H1 (cell line): ENCODE measurements at regions not wholly inside any gene's neighbourhood (a gene's known extent, or its start where the extent isn't known, plus 50 kb on each side); places are given as distances from the start of the nearest gene placed in this dataset.

Source experiments
- CTCF ChIA-PET: fragments of 300-600 bp; sonication (Branson Sonifier 250); formaldehyde crosslinking; loops from one replicate; lab custom pipeline; 2021; ENCODE audit not compliant: partially characterized antibody; lab: Charles Lee
- POLR2A ChIA-PET: fragments of 300-600 bp; sonication (Branson Sonifier 250); formaldehyde crosslinking; loops from one replicate; lab custom pipeline; 2021; ENCODE audit warnings: inconsistent platforms; ENCODE audit not compliant: partially characterized antibody; lab: Charles Lee
- DNase-seq, 2 experiments: peaks; one replicate each; pipeline versions ENCODE4 v3.0.0 to v3.0.0-alpha.2; 2010 to 2022; ENCODE audit warnings: low spot score in 2 of 2, low read depth in 1 of 2, mixed read lengths in 1 of 2
- FAIRE-seq: peaks from 2 replicates; lab custom pipeline; 2011; peaks lifted over from hg19 to GRCh38; lab: Jason Lieb, UNC
- H2AFZ ChIP-seq: 2 replicates; pipeline ENCODE4 v1.8.1; 2012; ENCODE audit warnings: low read length, inconsistent platforms
- H2AK5ac ChIP-seq: 2 replicates; pipeline ENCODE4 v1.6.1; 2013; ENCODE audit warnings: low read depth, low read length
- H2BK120ac ChIP-seq: replicated peaks from 2 replicates; pipeline ENCODE3; 2013; ENCODE audit warnings: low read depth, low read length, inconsistent platforms
- H2BK12ac ChIP-seq: 2 replicates; pipeline ENCODE4 v1.6.1; 2013; ENCODE audit warnings: low read depth, low read length
- H2BK15ac ChIP-seq: 2 replicates; pipeline ENCODE4 v1.6.1; 2013; ENCODE audit warnings: low read length
- H2BK20ac ChIP-seq: 2 replicates; pipeline ENCODE4 v1.6.1; 2013; ENCODE audit warnings: low read length
- H2BK5ac ChIP-seq: 2 replicates; pipeline ENCODE4 v1.6.1; 2013; ENCODE audit warnings: low read depth, low read length
- H3K14ac ChIP-seq: 2 replicates; pipeline ENCODE4 v1.6.1; 2013; ENCODE audit warnings: inconsistent platforms; ENCODE audit not compliant: insufficient read length
- H3K18ac ChIP-seq: 2 replicates; pipeline ENCODE4 v1.6.1; 2013; ENCODE audit warnings: low read length; ENCODE audit errors: extremely low read depth
- H3K23ac ChIP-seq: 2 replicates; pipeline ENCODE4 v1.6.1; 2013; ENCODE audit warnings: inconsistent platforms; ENCODE audit not compliant: insufficient read length
- H3K23me2 ChIP-seq: 2 replicates; pipeline ENCODE4 v1.6.1; 2013; ENCODE audit warnings: low read depth, low read length
- H3K27ac ChIP-seq: 2 replicates; pipeline ENCODE4 v1.6.1; 2011; ENCODE audit warnings: low read depth, low read length, inconsistent platforms
- H3K27me3 ChIP-seq, 4 experiments: replicated peaks in 1 of 4; 1 replicate in 1 of 4; 2 replicates in 3 of 4; pipeline versions ENCODE4 v1.6.1 to v1.8.1; 2011 to 2013; ENCODE audit warnings: low read length in 3 of 4, mild to moderate bottlenecking in 3 of 4, inconsistent platforms in 2 of 4, mixed read lengths in 2 of 4, moderate library complexity in 1 of 4; ENCODE audit not compliant: control insufficient read depth in 3 of 4, insufficient read depth in 3 of 4; ENCODE audit errors: extremely low read depth in 1 of 4
- H3K36me3 ChIP-seq, 4 experiments: 2 replicates each; pipeline versions ENCODE4 v1.6.1 to v1.8.1; 2011 to 2013; ENCODE audit warnings: mild to moderate bottlenecking in 4 of 4, low read length in 3 of 4, moderate library complexity in 2 of 4, control low read depth in 1 of 4, inconsistent platforms in 1 of 4; ENCODE audit not compliant: insufficient read depth in 4 of 4, control insufficient read depth in 2 of 4
- H3K4ac ChIP-seq: replicated peaks from 2 replicates; pipeline ENCODE3; 2013; ENCODE audit warnings: low read length, low read depth, mixed read lengths, inconsistent platforms; ENCODE audit not compliant: insufficient read length
- H3K4me1 ChIP-seq, 4 experiments: replicated peaks in 1 of 4; 1 replicate in 1 of 4; 2 replicates in 3 of 4; pipeline versions ENCODE4 v1.6.1 to v1.8.1; 2011 to 2013; ENCODE audit warnings: low read length in 3 of 4, inconsistent platforms in 2 of 4, mixed read lengths in 1 of 4; ENCODE audit not compliant: insufficient read depth in 4 of 4, control insufficient read depth in 3 of 4
- H3K4me2 ChIP-seq, 2 experiments: 2 replicates each; pipeline versions ENCODE4 v1.6.1 to v1.8.1; 2011 to 2013; ENCODE audit warnings: low read depth in 2 of 2, low read length in 2 of 2, control low read depth in 1 of 2, inconsistent platforms in 1 of 2, mild to moderate bottlenecking in 1 of 2; ENCODE audit not compliant: insufficient read depth in 1 of 2
- H3K4me3 ChIP-seq, 4 experiments: fragments of 200-600, 300-600 bp in 1 of 4; sonication (generic), shearing (Covaris generic), sonication (Bioruptor Twin) in 1 of 4; 2 replicates each; pipeline versions ENCODE4 v1.5.1 to v1.8.1; 2011 to 2016; ENCODE audit warnings: low read length in 4 of 4, low read depth in 3 of 4, control low read depth in 2 of 4, inconsistent platforms in 2 of 4, mild to moderate bottlenecking in 2 of 4, mixed read lengths in 1 of 4, moderate library complexity in 1 of 4; ENCODE audit not compliant: insufficient read depth in 2 of 4; ENCODE audit errors: extremely low read depth in 1 of 4
- H3K56ac ChIP-seq: replicated peaks from 2 replicates; pipeline ENCODE3; 2013; ENCODE audit warnings: low read depth, mild to moderate bottlenecking, mixed read lengths, low read length, inconsistent platforms; ENCODE audit not compliant: insufficient read length
- H3K79me1 ChIP-seq: 2 replicates; pipeline ENCODE4 v1.6.1; 2013; ENCODE audit warnings: low read depth, low read length, control low read depth
- H3K79me2 ChIP-seq, 2 experiments: 2 replicates each; pipeline versions ENCODE4 v1.6.1 to v1.8.1; 2012 to 2013; ENCODE audit warnings: low read length in 2 of 2, mild to moderate bottlenecking in 2 of 2, inconsistent platforms in 1 of 2; ENCODE audit not compliant: insufficient read depth in 2 of 2, control insufficient read depth in 1 of 2
- H3K9ac ChIP-seq, 4 experiments: replicated peaks in 1 of 4; 1 replicate in 1 of 4; 2 replicates in 3 of 4; pipeline versions ENCODE4 v1.6.1 to v1.8.1; 2011 to 2013; ENCODE audit warnings: low read depth in 3 of 4, low read length in 3 of 4, control low read depth in 2 of 4, mild to moderate bottlenecking in 2 of 4, moderate library complexity in 2 of 4, inconsistent platforms in 1 of 4; ENCODE audit errors: extremely low read depth in 1 of 4
- H3K9me3 ChIP-seq, 2 experiments: 2 replicates each; pipeline versions ENCODE4 v1.6.1 to v1.8.1; 2012 to 2013; ENCODE audit warnings: mild to moderate bottlenecking in 2 of 2, moderate library complexity in 2 of 2, control low read depth in 1 of 2, inconsistent platforms in 1 of 2, low read depth in 1 of 2, low read length in 1 of 2, mixed read lengths in 1 of 2; ENCODE audit not compliant: insufficient read depth in 2 of 2
- H4K20me1 ChIP-seq, 2 experiments: replicated peaks in 1 of 2; 2 replicates each; pipeline versions ENCODE3 to v1.8.1; 2011 to 2013; ENCODE audit warnings: inconsistent platforms in 2 of 2, low read length in 2 of 2, mild to moderate bottlenecking in 1 of 2; ENCODE audit not compliant: insufficient read depth in 2 of 2, control insufficient read depth in 1 of 2
- H4K5ac ChIP-seq: 2 replicates; pipeline ENCODE4 v1.6.1; 2013; ENCODE audit warnings: low read length, low read depth, mixed read lengths, inconsistent platforms; ENCODE audit not compliant: insufficient read length
- H4K8ac ChIP-seq: 2 replicates; pipeline ENCODE4 v1.8.0; 2013; ENCODE audit warnings: mild to moderate bottlenecking, moderate library complexity, low read length, inconsistent platforms; ENCODE audit not compliant: insufficient read depth; ENCODE audit errors: extremely low read depth
- H4K91ac ChIP-seq: replicated peaks from 2 replicates; pipeline ENCODE3; 2013; ENCODE audit warnings: low read length, mixed read lengths, inconsistent platforms; ENCODE audit not compliant: insufficient read length
- ASH2L ChIP-seq: fragments of 200-600, 300-600 bp; sonication (generic); IDR thresholded peaks from one replicate; pipeline ENCODE4 v1.7.1; 2017; ENCODE audit warnings: low read length
- ATF3 ChIP-seq: IDR thresholded peaks from 2 replicates; pipeline ENCODE4 v1.6.1; 2011; ENCODE audit warnings: low read depth, mild to moderate bottlenecking, low read length; ENCODE audit not compliant: insufficient read depth
- BRCA1 ChIP-seq: IDR thresholded peaks from 2 replicates; pipeline ENCODE4 v1.6.1; 2012; ENCODE audit warnings: low read depth, low read length, improper control_type of control experiment
- CHD1 ChIP-seq: IDR thresholded peaks from 2 replicates; pipeline ENCODE4 v1.6.1; 2012; ENCODE audit warnings: low read depth, low read length, improper control_type of control experiment
- EGR1 ChIP-seq: IDR thresholded peaks from 2 replicates; pipeline ENCODE4 v1.6.1; 2011; ENCODE audit warnings: low read depth, low read length, borderline replicate concordance
- EP300 ChIP-seq, 2 experiments: IDR thresholded peaks; 1 replicate in 1 of 2; 2 replicates in 1 of 2; pipeline ENCODE4 v1.6.1; 2011 to 2012; ENCODE audit warnings: low read depth in 2 of 2, low read length in 2 of 2, mild to moderate bottlenecking in 2 of 2, borderline replicate concordance in 1 of 2, inconsistent platforms in 1 of 2, moderate library complexity in 1 of 2
- HDAC6 ChIP-seq: IDR thresholded peaks from one replicate; pipeline ENCODE4 v1.7.1; 2012; ENCODE audit warnings: low read depth, mild to moderate bottlenecking, inconsistent platforms, low read length, moderate library complexity
- MAX ChIP-seq: IDR thresholded peaks from 2 replicates; pipeline ENCODE4 v1.6.1; 2012; ENCODE audit warnings: inconsistent platforms
- POLR2A ChIP-seq, 2 experiments: IDR thresholded peaks; 1 replicate in 1 of 2; 2 replicates in 1 of 2; pipeline ENCODE4 v1.6.1; 2011; ENCODE audit warnings: low read depth in 2 of 2, low read length in 2 of 2, mild to moderate bottlenecking in 2 of 2; ENCODE audit errors: control extremely low read depth in 1 of 2
- RNF2 ChIP-seq: fragments of 200-900, 300-1000 bp; sonication (generic); IDR thresholded peaks from 2 replicates; pipeline ENCODE4 v1.7.1; 2016; ENCODE audit warnings: borderline replicate concordance, low read depth, mild to moderate bottlenecking, antibody characterized with exemption, low read length; ENCODE audit not compliant: poor library complexity, severe bottlenecking; ENCODE audit errors: missing control alignments
- YY1 ChIP-seq: IDR thresholded peaks from 2 replicates; pipeline ENCODE4 v1.6.1; 2011; ENCODE audit warnings: low read depth, mild to moderate bottlenecking, low read length
- WGBS, 2 experiments: shearing (Covaris generic) in 1 of 2; methylation state at CpG; one replicate each; pipeline versions ENCODE4 v1.1.6 to v1.1.7; 2013 to 2015; ENCODE audit warnings: low lambda C conversion rate in 2 of 2, mixed read lengths in 2 of 2, inconsistent platforms in 1 of 2, low coverage in 1 of 2, missing lambda C conversion rate in 1 of 2; ENCODE audit not compliant: insufficient replicate concordance in 2 of 2, insufficient coverage in 1 of 2, insufficient read length in 1 of 2; ENCODE audit errors: extremely low coverage in 1 of 2, missing lambda C conversion rate in 1 of 2; 5-methylcytosine and 5-hydroxymethylcytosine counted together

- Histone ChIP-seq H3K4me3 (no peak overlapping the region), H3K27me3 (no peaks in the 10 kb centered on the region), H2BK5ac (no peak overlapping the region), H2AK5ac (no peak overlapping the region), H3K4me1 (no peaks in the 10 kb centered on the region), H3K9ac (no peak overlapping the region), H4K8ac (no peak overlapping the region), H3K9me3 (no peaks in the 10 kb centered on the region), H4K5ac (no peak overlapping the region), H3K14ac (no peak overlapping the region), H2BK120ac (no peak overlapping the region), H4K91ac (no peak overlapping the region), H3K23me2 (no peaks in the 10 kb centered on the region; the same call in 1 of the 2 replicates), H2BK20ac (no peak overlapping the region), H3K4ac (no peak overlapping the region), H3K79me1 (no peaks in the 10 kb centered on the region), H4K20me1 (no peaks in the 10 kb centered on the region), H3K4me2 (no peak overlapping the region), H2BK12ac (no peak overlapping the region), H3K27ac (no peak overlapping the region), H2BK15ac (no peak overlapping the region), H3K56ac (no peak overlapping the region), H3K36me3 (no peaks in the 10 kb centered on the region), H3K79me2 (no peaks in the 10 kb centered on the region), H3K18ac (no peak overlapping the region), H2AFZ (no peak overlapping the region), H3K23ac (no peak overlapping the region)
- ChIA-PET POLR2A (interaction anchor here (1.5 kb wide), 1 partner anchor 17 kb away, joined by 3 read pairs; no protein-coding TSS in a partner anchor), CTCF (interaction anchor here (0.6 to 2.1 kb wide), 4 partner anchors 10 to 96 kb away, joined by 3 to 10 read pairs (median 4); no protein-coding TSS in a partner anchor)
- DNase-seq (no peak), FAIRE-seq (no peak)
- TF ChIP-seq ASH2L (no peak), ATF3 (no peak), MAX (no peak), POLR2A (IDR thresholded peaks at IDR 0.05; ENCODE audit: control extremely low read depth in 1 of 2, low read depth in 2 of 2, low read length in 2 of 2) (no peak), EP300 (IDR thresholded peaks at IDR 0.05; ENCODE audit: borderline replicate concordance in 1 of 2, low read depth in 2 of 2, low read length in 2 of 2) (no peak), BRCA1 (no peak), YY1 (no peak), CHD1 (no peak), RNF2 (no peak), HDAC6 (no peak), EGR1 (no peak)
- WGBS, 2 experiments = 83% methylated on average over 1 of the region's 1 CpG; no CpG with 5 or more reads in 1 of the 2 experiments
These were observed 259.8 kb upstream of the WWC1 start for GRCh38 chr5:168031614-168032013.
